NT2/D1 (cell line): ENCODE measurements at regions not wholly inside any gene's neighbourhood (a gene's known extent, or its start where the extent isn't known, plus 50 kb on each side); places are given as distances from the start of the nearest gene placed in this dataset.

Source experiments
- SUZ12 ChIP-seq: IDR thresholded peaks from 2 replicates; pipeline ENCODE4 v1.6.1; 2011; ENCODE audit not compliant: insufficient read length, insufficient read depth; ENCODE audit errors: extremely low read depth
- YY1 ChIP-seq: IDR thresholded peaks from 2 replicates; pipeline ENCODE4 v1.6.1; 2011; ENCODE audit not compliant: insufficient read length, insufficient read depth
- ZNF274 ChIP-seq: IDR thresholded peaks from 2 replicates; pipeline ENCODE4 v1.6.1; 2011; ENCODE audit warnings: mild to moderate bottlenecking, low read depth, low read length

DNA sequence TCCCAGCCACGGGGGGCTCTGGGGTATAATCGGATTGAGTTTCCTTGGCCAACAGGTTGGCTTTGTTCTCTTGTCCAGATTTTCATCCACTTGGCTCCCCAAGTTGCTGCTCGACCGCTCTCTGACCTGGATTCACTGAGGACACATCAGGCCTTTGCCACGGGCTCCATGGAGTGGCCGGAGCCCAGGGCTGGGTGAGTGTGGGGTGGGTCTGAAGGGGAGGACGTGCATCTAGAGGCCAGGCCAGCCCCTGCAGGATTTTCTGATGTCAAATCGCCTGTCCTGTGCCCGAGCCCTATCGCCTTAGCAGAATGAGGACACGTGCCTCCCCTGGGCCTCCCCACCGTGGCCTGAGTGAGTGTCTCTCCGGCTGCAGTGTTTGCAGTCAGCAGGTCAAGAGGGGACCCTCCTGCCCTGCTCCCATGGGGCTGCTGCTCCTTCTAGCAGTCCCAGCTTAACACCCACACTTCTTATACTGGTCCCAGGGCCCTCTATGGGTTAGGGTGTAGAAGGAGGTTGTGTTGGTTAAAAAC, 89.1 kb upstream of the BOD1 start:
- no peak for TF ChIP-seq YY1
- no peak for TF ChIP-seq SUZ12
- TF ChIP-seq ZNF274: no peak
